NCI-H524 (cell line): ENCODE measurements at regions not wholly inside any gene's neighbourhood (a gene's known extent, or its start where the extent isn't known, plus 50 kb on each side); places are given as distances from the start of the nearest gene placed in this dataset.
A peak's percentile ranks its signal among the peaks of the same experiment; 100 is the strongest.

Experiments used
- DNase-seq, 2 experiments: peaks; one replicate each; lab custom pipeline; 2025; lab: John Stamatoyannopoulos, UW

DNA sequence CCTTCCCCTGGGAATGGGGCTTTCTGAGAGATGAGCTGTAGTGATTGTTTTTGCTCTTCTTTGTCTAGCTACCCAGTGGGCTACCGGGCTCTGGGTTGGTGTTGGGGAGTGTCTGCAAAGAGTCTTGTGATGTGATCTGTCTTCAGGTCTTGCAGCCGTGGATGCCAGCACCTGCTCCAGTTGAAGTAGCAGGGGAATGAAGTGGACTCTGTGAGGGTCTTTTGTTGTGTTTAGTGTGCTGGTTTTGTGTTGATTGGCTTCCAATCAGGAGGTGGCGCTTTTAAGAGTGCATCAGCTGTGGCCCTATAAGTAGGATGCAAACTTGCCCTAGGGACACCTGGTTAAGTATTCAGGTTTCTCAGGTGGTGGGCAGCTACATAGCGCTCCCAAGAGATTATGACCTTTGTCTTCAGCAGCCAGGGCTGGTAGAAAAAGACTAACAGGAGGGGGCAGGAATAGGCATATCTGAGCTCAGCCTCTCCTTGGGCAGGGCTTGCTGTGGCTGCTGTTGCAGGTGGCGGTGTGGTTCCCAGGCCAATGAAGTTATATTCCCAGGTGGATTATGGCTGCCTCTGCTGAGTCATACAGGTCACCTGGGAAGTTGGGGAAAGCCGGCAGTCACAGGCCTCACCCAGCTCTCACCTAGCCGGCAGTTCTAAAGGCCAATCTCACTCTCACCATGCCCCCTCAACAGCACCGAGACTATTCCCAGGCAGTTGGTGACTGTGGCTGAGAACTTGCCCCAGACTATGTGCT lies 315.7 kb upstream of the C11orf87 start:
- peak in 1 of 2 experiments; percentile 3 for DNase-seq

DNA sequence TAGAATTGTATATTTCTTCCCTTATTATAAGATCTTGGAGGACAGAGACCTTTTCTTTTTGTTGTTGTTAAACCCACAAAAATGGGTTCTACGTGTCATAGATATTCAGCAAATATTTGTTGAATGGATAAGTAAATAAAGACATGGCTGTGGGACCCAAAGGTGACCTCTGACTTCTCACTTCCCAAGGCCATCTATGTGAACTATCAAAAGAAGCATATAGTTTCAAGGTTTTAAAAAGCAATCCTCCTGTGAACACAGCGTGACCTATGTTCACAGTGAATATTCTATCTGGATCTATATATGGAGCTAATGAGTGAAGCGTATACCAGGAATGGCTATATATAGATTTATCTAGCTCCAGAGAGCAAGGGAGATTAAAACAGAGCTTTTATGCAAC lies 312.8 kb upstream of the C11orf87 start:
- no peak for DNase-seq

DNA sequence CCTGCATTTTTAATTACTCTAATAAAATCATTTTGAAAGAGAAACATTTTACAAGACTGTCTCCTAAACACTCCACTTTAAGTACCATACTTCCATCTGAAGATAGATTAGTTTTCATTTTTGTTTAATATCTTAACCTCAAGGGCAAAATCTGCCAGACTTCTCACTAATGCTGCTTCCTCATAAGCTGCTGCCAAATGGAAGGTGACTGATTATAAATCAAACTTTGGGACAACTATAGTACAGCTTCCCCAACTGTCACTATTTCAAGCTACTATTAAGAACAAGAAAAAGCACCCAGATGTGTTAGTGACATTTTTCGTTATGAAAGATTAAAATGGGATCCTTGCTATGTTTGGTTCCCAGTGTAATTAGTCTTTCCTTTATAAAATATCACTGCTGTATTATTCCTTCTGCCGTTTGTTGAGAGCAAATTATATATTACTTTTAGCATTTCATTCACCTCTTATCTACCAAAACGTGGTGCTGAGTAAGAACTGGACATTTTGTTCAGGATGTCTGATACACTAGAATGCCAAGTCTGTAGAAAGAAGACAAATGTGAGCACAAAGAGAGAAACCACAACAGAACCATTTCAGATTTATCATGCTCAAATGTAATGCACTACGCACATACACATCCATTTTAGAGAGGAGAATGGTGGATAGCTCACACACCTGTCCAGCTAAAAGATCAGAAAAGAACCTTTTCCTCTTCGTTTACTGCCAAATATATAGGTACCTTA lies 312.2 kb upstream of the C11orf87 start:
- DNase-seq: peak in 1 of 2 experiments; percentile 24

DNA sequence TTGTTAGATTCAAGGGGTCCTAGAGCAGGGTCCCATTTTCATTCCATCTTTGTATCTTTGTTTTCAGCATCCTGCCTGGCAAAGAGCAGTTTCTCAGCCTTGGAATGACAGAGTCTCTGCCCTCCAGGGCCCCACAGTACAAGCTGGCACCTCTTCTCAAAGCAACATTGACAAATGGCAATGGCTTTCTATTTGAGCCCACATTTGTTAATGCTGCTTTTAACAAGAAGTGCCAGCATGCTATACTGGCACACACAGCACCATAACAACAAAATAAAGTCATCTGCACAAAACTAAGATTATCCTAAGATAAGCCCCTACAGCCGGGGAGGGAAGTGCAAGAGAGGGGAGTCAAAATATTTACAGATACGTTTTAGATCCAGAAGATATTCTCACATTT lies 309.7 kb upstream of the C11orf87 start:
- DNase-seq: peak in 1 of 2 experiments; percentile 53

DNA sequence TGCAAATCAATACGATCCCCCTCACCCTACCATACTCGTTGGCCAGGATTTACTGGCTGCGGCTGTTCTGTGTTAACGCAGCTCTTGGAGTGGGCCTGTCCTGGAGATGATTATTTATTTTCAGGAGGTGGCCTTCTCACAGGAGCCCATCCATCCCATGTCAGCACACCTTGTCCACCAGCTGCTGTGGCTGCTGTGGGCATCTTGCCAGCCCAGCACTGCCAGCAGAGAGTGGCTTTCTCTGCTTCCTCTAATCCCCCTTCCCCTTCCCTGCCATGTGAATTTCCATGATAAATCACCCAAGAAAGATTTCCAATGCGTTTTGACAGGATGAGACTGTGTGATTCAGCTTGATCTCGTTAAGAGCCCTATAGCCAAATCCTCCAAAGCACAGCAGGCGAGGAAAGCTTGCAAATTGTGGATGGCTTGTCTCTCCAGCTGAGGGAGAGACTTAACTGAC lies 309.1 kb upstream of the C11orf87 start:
- peak; percentile 93 to 98 for DNase-seq

DNA sequence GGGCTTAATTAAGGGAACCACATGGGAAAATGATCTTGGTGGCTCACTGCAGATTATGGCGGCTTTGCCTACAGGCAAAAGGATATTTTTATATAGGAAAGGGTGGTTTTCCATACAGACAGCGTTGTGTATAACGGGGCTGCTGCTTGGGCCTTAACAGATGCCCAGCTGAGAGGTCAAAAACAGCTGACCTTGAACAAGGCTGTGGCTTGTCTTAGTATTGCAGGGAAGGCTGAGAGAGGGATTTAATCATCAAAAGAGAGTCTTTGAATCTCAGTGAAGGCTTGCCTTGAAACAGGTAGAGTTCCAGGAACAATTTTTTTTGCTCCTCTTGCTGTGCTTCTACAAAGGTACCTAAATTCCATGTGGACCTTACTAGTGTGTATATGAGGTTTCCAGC lies 301.6 kb upstream of the C11orf87 start:
- no peak for DNase-seq

DNA sequence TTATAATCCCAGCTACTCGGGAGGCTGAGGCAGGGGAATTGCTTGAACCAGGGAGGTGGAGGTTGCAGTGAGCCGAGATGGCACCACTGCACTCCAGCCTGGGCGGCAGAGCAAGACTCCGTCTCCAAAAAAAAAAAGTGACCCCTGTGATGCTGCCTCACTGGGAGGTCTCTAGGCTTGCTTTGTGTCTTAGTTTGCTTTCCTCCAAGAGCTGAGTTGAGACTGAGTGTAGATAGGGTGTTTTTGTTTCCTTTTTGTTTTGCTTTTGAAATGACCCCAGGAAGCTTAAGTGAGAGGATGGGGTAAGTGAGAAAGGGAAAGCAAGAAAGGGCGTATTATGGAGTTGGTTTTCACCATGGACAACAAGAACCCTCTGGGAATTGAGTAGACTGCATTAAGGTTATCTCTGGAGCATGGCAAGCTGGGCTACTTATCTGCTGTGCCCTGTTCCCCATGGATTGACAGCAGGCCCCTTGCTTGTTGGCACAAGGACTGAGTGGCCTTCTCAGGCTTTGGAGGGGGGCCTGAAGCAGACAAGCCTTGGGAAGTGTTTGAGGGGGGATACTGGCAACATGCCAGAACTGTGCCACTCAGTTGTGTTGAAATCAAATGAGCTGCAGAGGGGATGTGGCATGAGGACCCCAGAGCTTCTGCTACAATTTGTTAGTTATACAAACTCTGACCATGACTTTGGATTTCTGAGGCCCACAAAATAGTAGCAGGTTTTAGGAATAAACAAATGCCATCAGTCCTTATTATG lies 300.6 kb upstream of the C11orf87 start:
- no peak for DNase-seq

DNA sequence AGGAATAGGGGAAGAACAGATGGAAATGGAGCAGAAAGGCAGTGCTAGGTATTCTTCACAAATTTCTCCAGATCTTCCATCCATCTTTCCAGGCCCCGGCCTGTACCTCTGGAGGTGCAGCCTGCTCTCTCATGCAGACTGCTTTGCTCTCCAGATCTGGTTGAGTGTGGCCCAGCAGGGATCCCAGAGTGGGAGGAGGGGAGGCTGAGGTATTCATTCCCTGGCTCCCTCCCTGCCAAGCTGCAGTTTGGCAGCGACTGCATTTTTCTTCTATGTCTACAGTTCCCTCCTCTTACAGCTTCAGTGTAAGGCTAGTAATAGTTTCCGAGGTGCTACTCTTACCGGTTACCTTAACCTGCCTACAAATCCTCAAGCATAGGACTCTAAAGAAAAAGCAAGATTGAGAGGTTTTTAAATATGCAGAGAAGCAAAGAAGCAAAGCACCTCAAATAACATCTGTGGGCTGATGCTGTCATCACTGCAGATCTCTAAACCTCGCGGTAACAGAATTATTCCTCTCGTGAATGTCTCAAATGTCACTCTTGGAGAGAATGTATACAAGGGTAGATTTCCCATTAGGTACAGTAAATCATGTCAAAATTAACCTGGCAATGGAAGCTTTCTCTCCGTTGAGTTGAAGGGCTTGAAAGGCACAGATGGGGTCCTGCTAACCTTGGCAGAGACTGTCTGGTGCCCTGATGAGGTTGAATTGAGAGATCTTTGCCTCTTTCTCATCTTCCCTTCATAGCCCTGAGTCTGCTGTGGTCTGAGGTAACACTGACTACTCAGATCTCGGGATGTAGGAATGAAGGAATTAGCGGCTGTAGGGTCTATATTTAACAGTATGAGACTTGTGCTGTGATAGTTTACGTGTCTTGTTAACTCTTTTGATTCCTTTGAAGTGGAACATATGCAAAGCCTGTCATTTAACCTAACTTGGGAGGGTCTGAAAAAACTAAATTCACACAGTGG lies 297.9 kb upstream of the C11orf87 start:
- peak in 1 of 2 experiments; percentile 71 for DNase-seq

DNA sequence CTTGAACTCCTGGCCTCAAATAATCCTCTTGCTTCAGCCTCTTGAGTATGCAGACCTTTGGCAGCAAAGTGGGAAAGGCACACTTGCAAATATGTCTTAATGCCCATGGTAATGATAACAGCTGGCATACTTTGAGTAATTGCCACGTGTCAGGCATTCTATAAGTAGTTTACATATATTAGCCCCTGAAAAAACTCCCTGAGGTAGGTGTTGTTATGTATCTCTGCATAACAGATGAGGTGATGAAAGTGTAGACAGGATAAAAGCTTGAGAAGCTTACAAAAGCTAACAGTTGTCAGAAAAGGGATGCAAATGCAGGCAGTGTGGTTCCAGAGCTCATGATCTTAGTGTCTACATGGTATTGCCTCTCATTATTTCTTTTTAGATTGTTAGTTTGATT lies 291.1 kb upstream of the C11orf87 start:
- peak in 1 of 2 experiments; percentile 78 for DNase-seq

DNA sequence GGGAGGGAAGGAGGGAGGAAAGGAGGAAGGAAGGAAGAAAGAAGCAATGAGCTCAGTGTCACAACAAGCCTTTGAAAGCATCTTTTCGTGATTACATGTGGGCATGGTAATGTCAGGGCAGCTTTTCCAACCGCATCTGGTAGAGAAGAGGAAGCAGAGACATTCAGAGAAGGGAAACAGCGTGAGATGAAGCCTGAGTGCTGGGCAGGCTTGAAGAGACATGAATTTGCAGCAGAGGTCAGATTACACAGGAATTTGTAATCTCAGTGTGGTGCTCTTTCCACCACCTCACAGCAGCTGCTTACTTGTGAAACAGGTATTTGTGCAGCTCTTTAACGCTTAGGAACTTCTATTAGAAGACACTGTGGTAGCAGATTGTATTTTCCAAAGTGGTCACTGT lies 289.5 kb upstream of the C11orf87 start:
- DNase-seq: peak in 1 of 2 experiments; percentile 26

DNA sequence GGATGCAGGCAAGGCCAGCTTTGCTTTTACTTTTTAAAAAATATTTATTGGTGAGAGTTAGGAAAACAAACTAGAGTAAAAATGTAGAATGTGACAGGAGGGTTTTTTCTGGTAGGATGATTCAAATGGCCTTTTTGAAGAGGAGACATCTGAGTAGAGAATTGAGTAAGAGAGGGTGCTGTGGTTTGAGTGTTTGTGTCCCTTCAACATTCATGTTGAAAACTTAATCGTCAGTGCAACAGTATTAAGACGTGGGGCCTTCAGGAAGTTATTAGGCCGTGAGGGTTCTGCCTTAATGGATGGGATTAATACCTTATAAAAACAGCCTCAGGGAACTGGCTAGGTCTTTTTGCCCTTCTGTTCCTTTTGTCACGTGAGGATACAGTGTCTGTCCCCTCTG lies 288.8 kb upstream of the C11orf87 start:
- DNase-seq: peak; percentile 29 to 66

DNA sequence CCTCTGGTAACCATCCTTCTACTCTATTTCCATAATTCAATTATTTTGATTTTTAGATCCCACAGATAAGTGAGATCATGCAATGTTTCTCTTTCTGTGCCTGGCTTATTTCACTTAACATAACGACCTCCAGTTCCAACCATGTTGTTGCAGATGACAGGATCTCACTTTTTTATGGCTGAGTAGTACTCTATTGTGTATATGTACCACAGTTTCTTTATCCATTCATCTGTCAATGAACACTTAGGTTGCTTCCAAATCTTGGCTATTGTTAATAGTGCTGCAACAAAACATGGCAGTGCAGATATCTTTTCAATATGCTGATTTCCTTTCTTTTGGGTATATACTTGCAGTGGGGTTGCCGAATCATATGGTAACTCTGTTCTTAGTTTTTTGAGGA lies 286.4 kb upstream of the C11orf87 start:
- no peak for DNase-seq

DNA sequence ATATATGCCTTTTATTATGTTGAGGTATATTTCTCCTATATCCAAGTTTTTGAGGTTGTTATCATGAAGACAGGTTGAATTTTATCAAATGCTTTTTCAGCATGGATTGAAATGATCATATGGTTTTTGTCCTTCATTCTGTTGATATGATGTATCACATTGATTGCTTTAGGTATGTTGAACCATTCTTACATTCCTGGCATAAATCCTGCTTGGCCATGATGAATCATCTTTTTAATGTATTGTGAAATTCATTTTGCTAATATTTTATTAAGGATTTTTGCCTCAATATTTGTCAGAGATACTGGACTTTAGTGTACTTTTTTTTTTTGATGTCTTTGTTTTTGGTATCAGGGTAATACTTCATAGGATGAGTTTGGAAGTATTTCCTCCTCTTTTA lies 283.8 kb upstream of the C11orf87 start:
- DNase-seq: no peak

DNA sequence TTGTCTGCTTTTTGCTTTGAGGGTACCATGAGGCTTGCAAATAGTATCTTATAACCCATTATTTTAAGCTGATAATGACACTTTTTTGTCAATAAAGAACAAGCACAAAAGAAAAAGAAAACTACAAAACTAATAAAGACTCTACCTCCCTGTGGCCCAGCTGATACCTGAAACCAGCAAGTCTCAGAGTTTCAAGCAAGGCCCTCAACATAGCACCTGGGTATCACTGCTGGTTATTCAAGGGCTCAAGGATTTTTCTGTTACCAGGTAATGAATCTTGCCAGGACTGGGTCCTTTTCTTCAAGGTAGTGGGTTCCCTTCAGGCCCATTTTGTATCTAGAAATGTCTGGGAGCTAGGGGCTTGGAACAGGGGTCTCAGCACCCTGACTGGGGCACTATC lies 281.6 kb upstream of the C11orf87 start:
- DNase-seq: no peak

DNA sequence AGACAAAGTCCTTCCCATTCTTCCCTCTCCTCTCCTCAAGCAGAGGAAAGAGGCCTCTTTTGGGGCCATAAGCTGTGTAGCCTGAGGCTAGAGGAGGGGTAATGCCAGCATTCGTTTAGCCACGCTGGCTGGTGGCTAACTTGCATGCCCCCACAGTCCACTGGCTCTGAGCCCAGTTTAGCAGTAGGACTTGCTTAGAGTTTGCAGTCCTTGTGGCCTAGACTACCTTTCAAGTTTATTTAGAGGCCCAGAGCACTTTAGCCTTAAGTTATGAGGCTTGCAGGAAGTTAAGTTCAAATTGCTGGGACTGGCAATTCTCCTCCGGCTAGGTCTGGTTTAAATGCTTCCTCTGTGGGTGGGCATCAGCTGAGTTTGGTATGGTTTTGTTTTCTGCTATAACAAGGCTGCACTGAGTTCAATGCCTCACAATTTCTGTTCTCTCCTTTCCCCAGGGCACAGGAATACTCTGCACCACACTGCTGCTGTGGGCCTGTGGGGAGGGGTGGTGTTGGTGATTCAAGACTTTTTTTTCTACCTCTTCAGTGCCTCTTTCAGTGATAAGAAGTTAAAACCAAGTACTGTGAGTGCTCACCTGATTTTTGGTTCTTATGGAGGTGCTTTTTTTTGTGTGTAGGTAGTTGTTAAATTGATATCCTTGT lies 281.0 kb upstream of the C11orf87 start:
- no peak for DNase-seq

DNA sequence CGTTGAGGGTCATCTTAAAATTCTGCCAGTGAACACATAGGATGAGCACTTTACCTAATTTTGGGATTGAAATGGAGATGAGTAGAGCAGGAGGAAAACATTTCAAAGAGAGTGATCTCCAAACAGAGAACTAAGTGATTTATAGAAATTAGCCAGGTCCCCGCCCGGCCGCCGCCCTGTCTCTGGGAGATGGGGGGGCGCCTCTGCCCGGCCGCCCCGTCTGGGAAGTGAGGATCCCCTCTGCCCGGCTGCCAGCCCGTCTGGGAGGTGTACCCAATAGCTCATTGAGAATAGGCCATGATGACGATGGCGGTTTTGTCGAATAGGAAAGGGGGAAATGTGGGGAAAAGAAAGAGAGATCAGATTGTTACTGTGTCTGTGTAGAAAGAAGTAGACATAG lies 276.7 kb upstream of the C11orf87 start:
- DNase-seq: no peak

DNA sequence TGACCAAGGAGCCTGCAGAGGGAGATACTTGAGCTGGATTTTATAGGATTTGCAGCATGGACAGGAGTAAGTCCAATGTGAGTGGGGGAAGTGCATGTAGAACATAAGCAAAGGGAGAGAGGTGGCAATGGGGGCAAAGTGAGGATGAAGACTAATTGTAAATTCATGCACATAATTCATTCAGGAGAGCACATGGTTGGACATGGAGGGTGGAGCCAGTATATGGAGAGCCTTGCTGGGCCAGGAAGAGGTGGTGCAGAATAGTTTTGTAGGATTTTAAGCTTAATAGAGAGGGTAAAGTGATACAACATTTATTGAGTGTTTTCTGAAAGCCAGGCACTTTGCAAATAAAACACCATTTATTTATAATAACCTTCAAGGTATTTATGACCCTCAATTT lies 274.3 kb upstream of the C11orf87 start:
- DNase-seq: peak in 1 of 2 experiments; percentile 26

DNA sequence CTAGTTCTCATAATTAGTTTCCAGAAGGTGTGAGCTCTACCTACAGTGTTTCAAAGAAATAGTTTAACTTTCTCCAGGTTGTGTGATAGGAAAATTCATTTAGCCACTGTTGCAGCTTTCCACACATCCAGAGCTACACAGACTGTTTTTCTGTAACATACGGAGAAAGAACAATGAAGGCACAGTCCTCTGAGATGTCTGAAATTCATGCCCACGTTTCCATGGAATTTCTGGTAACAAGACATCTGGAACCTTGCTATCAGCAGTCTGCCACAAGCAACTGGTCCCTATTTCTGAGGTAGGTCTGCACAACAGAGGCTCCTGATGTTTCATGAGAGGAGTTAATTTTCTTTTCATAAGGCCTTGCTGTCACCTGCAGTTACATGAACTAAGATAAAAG lies 273.3 kb upstream of the C11orf87 start:
- no peak for DNase-seq

DNA sequence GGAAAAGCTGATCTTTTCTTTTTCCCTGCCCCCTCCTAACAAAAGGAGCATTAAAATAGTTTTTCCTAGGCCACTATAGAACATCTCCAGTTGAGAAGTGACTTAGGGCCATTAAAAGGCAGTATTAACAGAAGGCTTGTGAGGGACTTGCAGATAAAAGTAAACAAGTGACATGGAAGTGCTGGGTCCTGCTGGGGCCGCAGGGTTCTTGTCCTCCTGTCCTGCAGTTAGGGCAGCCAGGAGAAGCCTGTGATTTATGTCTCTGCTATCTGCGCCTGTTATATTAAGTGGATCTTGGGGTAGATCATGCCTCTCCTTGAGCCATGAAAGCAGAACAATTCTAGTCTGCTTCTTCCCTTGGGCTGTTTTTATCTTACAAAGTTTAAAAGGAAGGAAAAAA lies 271.4 kb upstream of the C11orf87 start:
- no peak for DNase-seq

DNA sequence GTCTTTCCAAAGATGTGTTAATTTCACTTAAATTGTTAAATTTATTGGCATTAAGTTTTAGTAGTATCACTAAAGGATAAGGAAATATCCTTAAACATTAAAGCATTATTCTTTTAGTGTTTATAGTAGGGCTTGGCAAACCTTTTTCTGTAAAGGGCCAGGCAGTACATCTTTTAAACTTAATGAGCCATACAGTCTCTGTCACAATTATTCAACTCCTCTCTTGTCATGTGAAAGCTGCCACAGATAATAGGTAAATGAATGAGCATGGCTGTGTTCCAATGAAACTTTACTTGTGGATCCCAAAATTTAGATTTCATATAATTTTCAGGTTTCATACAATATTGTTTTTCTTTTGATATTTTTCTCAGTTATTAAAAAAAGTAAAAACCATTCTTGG lies 268.2 kb upstream of the C11orf87 start:
- no peak for DNase-seq

DNA sequence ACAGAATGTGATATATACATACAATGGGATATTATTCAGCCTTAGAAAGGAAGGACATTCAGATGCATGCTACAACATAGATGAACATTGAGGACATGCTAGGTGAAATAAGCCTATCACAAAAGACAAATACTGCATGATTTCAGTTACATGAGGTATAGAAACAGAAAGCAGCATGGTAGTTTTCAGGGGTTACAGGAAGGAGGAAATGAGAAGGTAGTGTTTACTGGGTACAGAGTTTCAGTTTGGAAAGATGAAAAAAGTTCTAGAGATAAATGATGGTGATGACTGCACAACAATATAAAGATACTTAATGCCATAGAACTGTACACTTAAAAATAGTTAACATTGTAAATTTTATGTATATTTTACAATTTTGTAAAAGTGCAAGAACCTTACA lies 266.7 kb upstream of the C11orf87 start:
- no peak for DNase-seq
